Loucy (cell line): ENCODE measurements at regions not wholly inside any gene's neighbourhood (a gene's known extent, or its start where the extent isn't known, plus 50 kb on each side); places are given as distances from the start of the nearest gene placed in this dataset.

Source experiments
- CTCF ChIP-seq: fragments of 200-600 bp; sonication (generic); conservative IDR thresholded peaks from 2 replicates; pipeline ENCODE4 v1.5.1; 2014; ENCODE audit warnings: mild to moderate bottlenecking, antibody characterized with exemption, low read length
- EZH2phosphoT487 ChIP-seq: fragments of 200-600 bp; IDR thresholded peaks from 2 replicates; pipeline ENCODE4 v1.6.1; 2018; ENCODE audit warnings: antibody characterized with exemption, mild to moderate bottlenecking, moderate library complexity, borderline replicate concordance

- TF ChIP-seq CTCF: no peak
- no peak for TF ChIP-seq EZH2phosphoT487
Observed at GRCh38 chr13:87553142-87553541, 118.0 kb upstream of the SLITRK5 start.
